GM18519 (cell line): ENCODE measurements at regions not wholly inside any gene's neighbourhood (a gene's known extent, or its start where the extent isn't known, plus 50 kb on each side); places are given as distances from the start of the nearest gene placed in this dataset.

Experiments used
- ATAC-seq: cut with Tn5 transposase; IDR thresholded peaks from one replicate; pipeline ENCODE4 v1.9.1; 2021; ENCODE audit warnings: mild to moderate bottlenecking, moderate library complexity; ENCODE audit not compliant: unreplicated experiment, low FRiP score

GRCh38 chr3:168544097-168544957 is 448.6 kb upstream of the GOLIM4 start:
- no peak for ATAC-seq

GRCh38 chr3:168540726-168541125 is 445.0 kb upstream of the GOLIM4 start:
- ATAC-seq = no peak

GRCh38 chr3:168539909-168540308 is 444.2 kb upstream of the GOLIM4 start:
- no peak for ATAC-seq

GRCh38 chr3:168534761-168535160 is 439.0 kb upstream of the GOLIM4 start:
- no peak for ATAC-seq

- no peak for ATAC-seq
These were observed 437.9 kb upstream of the GOLIM4 start for GRCh38 chr3:168533600-168533999.

- ATAC-seq = no peak
These were observed 436.4 kb upstream of the GOLIM4 start for GRCh38 chr3:168532135-168532534.

GRCh38 chr3:168531116-168531515 is 435.4 kb upstream of the GOLIM4 start:
- no peak for ATAC-seq

- no peak for ATAC-seq
These were observed 428.4 kb upstream of the GOLIM4 start for GRCh38 chr3:168524129-168524528.

GRCh38 chr3:168517249-168518071 is 421.7 kb upstream of the GOLIM4 start:
- no peak for ATAC-seq

- ATAC-seq = no peak
These were observed 418.5 kb upstream of the GOLIM4 start for GRCh38 chr3:168514252-168514651.

GRCh38 chr3:168512802-168513201 is 417.1 kb upstream of the GOLIM4 start:
- ATAC-seq = no peak

GRCh38 chr3:168511428-168512014 is 415.8 kb upstream of the GOLIM4 start:
- no peak for ATAC-seq

GRCh38 chr3:168506589-168506988 is 410.9 kb upstream of the GOLIM4 start:
- no peak for ATAC-seq

GRCh38 chr3:168501570-168501969 is 405.8 kb upstream of the GOLIM4 start:
- no peak for ATAC-seq

- ATAC-seq = no peak
These were observed 402.5 kb upstream of the GOLIM4 start for GRCh38 chr3:168498194-168498593.

GRCh38 chr3:168497741-168498140 is 402.0 kb upstream of the GOLIM4 start:
- ATAC-seq = no peak

GRCh38 chr3:168497183-168497582 is 401.5 kb upstream of the GOLIM4 start:
- ATAC-seq = no peak

- no peak for ATAC-seq
These were observed 400.2 kb upstream of the GOLIM4 start for GRCh38 chr3:168495932-168496331.

- ATAC-seq = no peak
These were observed 399.5 kb upstream of the GOLIM4 start for GRCh38 chr3:168495270-168495669.

- ATAC-seq = no peak
These were observed 397.9 kb upstream of the GOLIM4 start for GRCh38 chr3:168493412-168494205.
